ENCODE measurements at regions not wholly inside any gene's neighbourhood (a gene's known extent, or its start where the extent isn't known, plus 50 kb on each side); places are given as distances from the start of the nearest gene placed in this dataset.

- no peak overlapping the region for H3K4me3 ChIP-seq (replicated peaks; ENCODE audit: low read depth, low read length)
- TF ChIP-seq CTCF (IDR thresholded peaks at IDR 0.05; ENCODE audit: low read length, missing control alignments), result no peak
- no peak for DNase-seq (ENCODE audit: low read depth)
Observed at GRCh38 chr11:80603472-80603871, 1162.6 kb upstream of the TENM4 start.

- no peak for DNase-seq (ENCODE audit: low read depth)
- no peak for TF ChIP-seq CTCF (IDR thresholded peaks at IDR 0.05; ENCODE audit: low read length, missing control alignments)
- no peak overlapping the region for H3K4me3 ChIP-seq (replicated peaks; ENCODE audit: low read depth, low read length)
Observed at GRCh38 chr11:80598905-80599304, 1158.1 kb upstream of the TENM4 start.

DNA sequence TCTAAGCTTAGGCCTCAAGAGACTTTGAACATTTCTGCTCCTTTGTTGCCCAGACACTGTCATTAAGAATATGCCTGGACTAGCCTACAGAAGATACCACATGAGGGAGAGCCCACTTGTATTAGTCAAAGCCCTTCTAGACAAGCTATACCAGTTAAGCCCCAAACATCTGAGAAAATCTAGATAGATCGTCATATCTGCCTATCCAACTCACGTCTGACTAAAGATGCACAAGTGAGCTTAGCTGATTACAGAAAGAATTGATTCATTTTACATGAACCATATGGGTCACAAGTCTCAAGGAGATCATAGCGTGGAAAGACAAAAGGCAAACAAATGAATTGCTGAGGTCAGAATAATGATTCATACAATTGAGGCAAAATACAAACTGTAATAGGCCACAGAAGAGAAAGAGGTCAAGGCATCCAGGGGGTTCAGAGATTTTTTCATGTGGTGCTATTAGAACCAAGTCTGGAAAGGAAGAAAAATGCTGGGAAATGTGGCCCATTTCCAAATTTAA, 1155.5 kb upstream of the TENM4 start:
- no peak overlapping the region for H3K4me3 ChIP-seq (replicated peaks; ENCODE audit: low read depth, low read length)
- no peak for TF ChIP-seq CTCF (IDR thresholded peaks at IDR 0.05; ENCODE audit: low read length, missing control alignments)
- DNase-seq (ENCODE audit: low read depth), result peak; percentile 14

- peak; percentile 75 for DNase-seq (ENCODE audit: low read depth)
- TF ChIP-seq CTCF (IDR thresholded peaks at IDR 0.05; ENCODE audit: low read length, missing control alignments), result no peak
- H3K4me3 ChIP-seq (replicated peaks; ENCODE audit: low read depth, low read length), result no peak overlapping the region
Observed at GRCh38 chr11:80595011-80595410, 1154.2 kb upstream of the TENM4 start.

DNA sequence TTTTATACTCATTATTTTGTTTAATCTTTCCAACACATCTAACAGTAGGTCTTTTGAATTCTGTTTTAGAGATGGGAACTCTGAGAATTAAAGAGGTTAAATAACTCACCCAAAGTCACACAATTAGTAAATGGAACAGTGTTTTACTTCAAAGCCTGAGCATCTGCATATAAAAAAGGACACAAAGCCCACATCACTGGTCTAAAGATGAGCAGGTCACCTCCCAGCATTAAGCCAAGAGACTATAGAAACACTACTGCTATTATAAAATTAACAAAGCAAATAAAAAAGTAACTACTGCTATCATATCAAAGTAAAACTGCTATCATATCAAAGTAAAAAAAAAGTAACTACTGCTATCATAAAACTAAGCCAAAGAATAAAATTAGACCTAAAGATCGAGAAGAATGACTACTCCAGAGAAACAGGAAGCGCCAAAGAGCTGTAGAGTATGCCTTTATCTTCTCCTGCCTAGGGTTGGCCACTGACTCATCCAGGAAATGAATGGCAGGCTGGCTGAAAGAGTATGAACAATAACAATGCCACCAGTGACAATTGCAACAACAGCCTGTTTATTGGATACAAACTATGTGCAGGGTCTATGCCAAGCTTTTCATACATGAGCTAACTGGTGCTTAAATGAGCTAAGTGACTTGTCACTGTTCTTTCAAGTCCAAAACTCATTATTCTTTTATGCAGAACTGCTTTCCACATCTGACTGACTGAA, 1153.0 kb upstream of the TENM4 start:
- no peak overlapping the region for H3K4me3 ChIP-seq (replicated peaks; ENCODE audit: low read depth, low read length)
- peak; percentile 90 for DNase-seq (ENCODE audit: low read depth)
- no peak for TF ChIP-seq CTCF (IDR thresholded peaks at IDR 0.05; ENCODE audit: low read length, missing control alignments)

- DNase-seq (ENCODE audit: low read depth), result no peak
- no peak overlapping the region for H3K4me3 ChIP-seq (replicated peaks; ENCODE audit: low read depth, low read length)
- TF ChIP-seq CTCF (IDR thresholded peaks at IDR 0.05; ENCODE audit: low read length, missing control alignments), result no peak
Observed at GRCh38 chr11:80592546-80592945, 1151.7 kb upstream of the TENM4 start.

GRCh38 chr11:80587906-80588305, 1147.1 kb upstream of the TENM4 start:
- no peak for DNase-seq (ENCODE audit: low read depth)
- TF ChIP-seq CTCF (IDR thresholded peaks at IDR 0.05; ENCODE audit: low read length, missing control alignments), result no peak
- no peak overlapping the region for H3K4me3 ChIP-seq (replicated peaks; ENCODE audit: low read depth, low read length)
